NT2/D1 (cell line): ENCODE measurements at regions not wholly inside any gene's neighbourhood (a gene's known extent, or its start where the extent isn't known, plus 50 kb on each side); places are given as distances from the start of the nearest gene placed in this dataset.

Experiments
- SUZ12 ChIP-seq: IDR thresholded peaks from 2 replicates; pipeline ENCODE4 v1.6.1; 2011; ENCODE audit not compliant: insufficient read length, insufficient read depth; ENCODE audit errors: extremely low read depth
- ZNF274 ChIP-seq: IDR thresholded peaks from 2 replicates; pipeline ENCODE4 v1.6.1; 2011; ENCODE audit warnings: mild to moderate bottlenecking, low read depth, low read length

DNA sequence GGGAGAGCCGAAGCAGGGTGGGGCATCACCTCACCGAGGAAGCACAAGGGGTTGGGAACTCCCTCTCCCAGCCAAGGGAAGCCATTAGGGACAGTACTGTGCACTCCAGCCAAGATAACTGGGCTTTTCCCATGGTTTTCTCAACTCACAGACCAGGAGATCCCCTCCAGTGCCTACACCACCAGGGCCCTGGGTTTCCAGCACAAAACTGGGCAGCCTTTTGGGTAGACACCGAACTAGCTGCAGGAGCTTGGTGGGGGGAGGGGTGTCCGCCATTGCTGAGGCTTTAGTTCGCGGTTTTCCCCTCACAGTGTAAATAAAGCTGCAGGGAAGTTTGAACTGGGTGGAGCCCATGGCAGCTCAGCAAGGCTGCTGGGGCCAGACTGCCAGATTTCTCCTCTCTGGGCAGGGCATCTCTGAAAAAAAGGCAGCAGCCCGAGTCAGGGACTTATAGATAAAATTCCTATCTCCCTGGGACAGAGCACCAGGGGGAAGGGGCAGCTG lies 129.6 kb upstream of the LMCD1 start:
- TF ChIP-seq ZNF274 (no peak), SUZ12 (no peak)
